ENCODE measurements at regions not wholly inside any gene's neighbourhood (a gene's known extent, or its start where the extent isn't known, plus 50 kb on each side); places are given as distances from the start of the nearest gene placed in this dataset.

- no peak for TF ChIP-seq POLR2AphosphoS5 (IDR thresholded peaks at IDR 0.05; ENCODE audit: low read depth, low read length)
- no peak for TF ChIP-seq RCOR1 (IDR thresholded peaks at IDR 0.05; ENCODE audit: low read length)
- no peak for TF ChIP-seq CTCF (IDR thresholded peaks at IDR 0.05)
- TF ChIP-seq RFX5 (IDR thresholded peaks at IDR 0.05; ENCODE audit: low read length), result no peak
- TF ChIP-seq ELF1 (IDR thresholded peaks at IDR 0.05), result no peak
- TF ChIP-seq EP300 (IDR thresholded peaks at IDR 0.05; ENCODE audit: borderline replicate concordance in 1 of 2, low read depth in 1 of 2, low read length in 1 of 2), result no peak
- no peak for TF ChIP-seq REST (IDR thresholded peaks at IDR 0.05; ENCODE audit: low read depth, low read length)
Observed at GRCh38 chr14:99094901-99095300, 177.1 kb downstream of the BCL11B start.

Data from SK-N-SH (cell line).